GM18520 (cell line): ENCODE measurements at regions not wholly inside any gene's neighbourhood (a gene's known extent, or its start where the extent isn't known, plus 50 kb on each side); places are given as distances from the start of the nearest gene placed in this dataset.
"Not testable (repeated sequence)": the region's sequence is repeated elsewhere in the genome, so short reads cannot be mapped to it uniquely, and the experiment has no call there.

ENCODE experiments used
- ATAC-seq: cut with Tn5 transposase; IDR thresholded peaks from one replicate; pipeline ENCODE4 v1.9.1; 2021; ENCODE audit not compliant: unreplicated experiment

GRCh38 chr9:85487872-85488271 lies 253.9 kb downstream of the AGTPBP1 start:
- ATAC-seq, result no peak

- ATAC-seq, result no peak
Measured at GRCh38 chr9:85484235-85484634, 257.5 kb downstream of the AGTPBP1 start.

- no peak for ATAC-seq
Measured at GRCh38 chr9:85483208-85483607, 258.5 kb downstream of the AGTPBP1 start.

- no peak for ATAC-seq
Measured at GRCh38 chr9:85479305-85479704, 262.4 kb downstream of the AGTPBP1 start.

GRCh38 chr9:85478847-85479246 lies 262.9 kb downstream of the AGTPBP1 start:
- no peak for ATAC-seq

- not testable (repeated sequence) for ATAC-seq
Measured at GRCh38 chr9:85474896-85475295, 266.9 kb downstream of the AGTPBP1 start.

GRCh38 chr9:85471791-85472190 lies 270.0 kb downstream of the AGTPBP1 start:
- no peak for ATAC-seq

GRCh38 chr9:85469041-85469440 lies 272.7 kb downstream of the AGTPBP1 start:
- no peak for ATAC-seq

GRCh38 chr9:85466834-85467233 lies 274.9 kb downstream of the AGTPBP1 start:
- ATAC-seq, result no peak

- ATAC-seq, result not testable (repeated sequence)
Measured at GRCh38 chr9:85458114-85458864, 283.5 kb downstream of the AGTPBP1 start.

- no peak for ATAC-seq
Measured at GRCh38 chr9:85453850-85454249, 287.9 kb downstream of the AGTPBP1 start.

- ATAC-seq, result no peak
Measured at GRCh38 chr9:85452841-85453240, 288.9 kb downstream of the AGTPBP1 start.

GRCh38 chr9:85451680-85452079 lies 290.1 kb downstream of the AGTPBP1 start:
- ATAC-seq, result no peak

- no peak for ATAC-seq
Measured at GRCh38 chr9:85445887-85446286, 295.9 kb downstream of the AGTPBP1 start.

GRCh38 chr9:85444243-85444642 lies 297.5 kb downstream of the AGTPBP1 start:
- ATAC-seq, result no peak

GRCh38 chr9:85443190-85443598 lies 298.6 kb downstream of the AGTPBP1 start:
- peak; percentile 46 for ATAC-seq

GRCh38 chr9:85439791-85440190 lies 302.0 kb downstream of the AGTPBP1 start:
- no peak for ATAC-seq

GRCh38 chr9:85433956-85434355 lies 307.8 kb downstream of the AGTPBP1 start:
- ATAC-seq, result not testable (repeated sequence)

- ATAC-seq, result not testable (repeated sequence)
Measured at GRCh38 chr9:85433551-85433950, 308.2 kb downstream of the AGTPBP1 start.

- ATAC-seq, result no peak
Measured at GRCh38 chr9:85433046-85433445, 308.7 kb downstream of the AGTPBP1 start.

- no peak for ATAC-seq
Measured at GRCh38 chr9:85432599-85432998, 309.2 kb downstream of the AGTPBP1 start.

- no peak for ATAC-seq
Measured at GRCh38 chr9:85431339-85432102, 310.2 kb downstream of the AGTPBP1 start.
